ENCODE measurements at regions not wholly inside any gene's neighbourhood (a gene's known extent, or its start where the extent isn't known, plus 50 kb on each side); places are given as distances from the start of the nearest gene placed in this dataset.
"Not testable (repeated sequence)": the region's sequence is repeated elsewhere in the genome, so short reads cannot be mapped to it uniquely, and the experiment has no call there.

GRCh38 chr11:89545691-89546090, 54.5 kb upstream of the NOX4 start:
- DNase-seq (ENCODE audit: low spot score): no peak
- in situ Hi-C loops (cut with MboI; ENCODE audit: low pct_unique_long_range_greater_than_20kb, low sequenced_read_pairs, unreplicated experiment): no loop called here
- TF ChIP-seq, protein P1, sequence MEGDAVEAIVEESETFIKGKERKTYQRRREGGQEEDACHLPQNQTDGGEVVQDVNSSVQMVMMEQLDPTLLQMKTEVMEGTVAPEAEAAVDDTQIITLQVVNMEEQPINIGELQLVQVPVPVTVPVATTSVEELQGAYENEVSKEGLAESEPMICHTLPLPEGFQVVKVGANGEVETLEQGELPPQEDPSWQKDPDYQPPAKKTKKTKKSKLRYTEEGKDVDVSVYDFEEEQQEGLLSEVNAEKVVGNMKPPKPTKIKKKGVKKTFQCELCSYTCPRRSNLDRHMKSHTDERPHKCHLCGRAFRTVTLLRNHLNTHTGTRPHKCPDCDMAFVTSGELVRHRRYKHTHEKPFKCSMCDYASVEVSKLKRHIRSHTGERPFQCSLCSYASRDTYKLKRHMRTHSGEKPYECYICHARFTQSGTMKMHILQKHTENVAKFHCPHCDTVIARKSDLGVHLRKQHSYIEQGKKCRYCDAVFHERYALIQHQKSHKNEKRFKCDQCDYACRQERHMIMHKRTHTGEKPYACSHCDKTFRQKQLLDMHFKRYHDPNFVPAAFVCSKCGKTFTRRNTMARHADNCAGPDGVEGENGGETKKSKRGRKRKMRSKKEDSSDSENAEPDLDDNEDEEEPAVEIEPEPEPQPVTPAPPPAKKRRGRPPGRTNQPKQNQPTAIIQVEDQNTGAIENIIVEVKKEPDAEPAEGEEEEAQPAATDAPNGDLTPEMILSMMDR (IDR thresholded peaks at IDR 0.05; ENCODE audit: extremely low read depth, insufficient read depth, missing control alignments): no peak

DNA sequence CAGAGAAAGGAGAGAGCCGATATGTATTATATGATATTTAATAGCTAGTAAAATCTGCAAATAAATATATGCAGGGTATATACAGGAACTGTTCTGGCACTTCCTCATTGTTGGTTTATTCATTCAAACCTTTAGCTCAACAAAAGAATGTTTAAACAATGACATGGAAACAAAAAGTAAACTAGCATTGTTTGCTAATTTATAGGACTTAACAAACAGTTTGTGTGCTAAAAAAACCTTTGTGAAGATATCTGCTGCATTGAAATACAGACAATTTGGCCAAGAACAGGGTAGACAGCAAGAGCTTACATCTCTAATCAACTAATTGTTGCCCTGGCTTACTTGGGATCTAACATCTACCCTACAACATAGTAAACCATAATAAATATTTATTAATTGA, 64.6 kb upstream of the NOX4 start:
- DNase-seq (ENCODE audit: low spot score); in situ Hi-C loops (cut with MboI; ENCODE audit: low pct_unique_long_range_greater_than_20kb, low sequenced_read_pairs, unreplicated experiment): not testable (repeated sequence)

GRCh38 chr11:89556731-89557707, 65.8 kb upstream of the NOX4 start:
- in situ Hi-C loops (cut with MboI; ENCODE audit: low pct_unique_long_range_greater_than_20kb, low sequenced_read_pairs, unreplicated experiment); DNase-seq (ENCODE audit: low spot score): not testable (repeated sequence)

DNA sequence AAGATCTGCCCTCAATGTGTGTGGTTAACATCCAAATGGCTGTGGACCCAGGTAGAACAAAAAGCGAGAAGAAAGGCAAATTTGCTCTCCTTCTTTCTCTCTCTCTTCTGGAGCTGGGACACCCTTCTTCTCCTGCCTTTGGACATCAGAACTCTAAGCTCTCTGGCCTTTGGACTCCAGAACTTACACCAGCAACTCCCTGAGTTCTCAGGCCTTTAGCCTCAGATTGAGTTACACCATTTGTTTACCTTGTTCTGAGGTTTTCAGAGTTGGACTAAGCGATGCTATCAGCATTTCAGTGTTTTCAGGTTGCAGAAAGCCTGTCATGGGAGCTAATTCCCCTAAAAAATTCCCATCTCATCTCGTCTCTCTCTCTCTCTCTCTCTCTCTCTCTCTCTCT, 69.4 kb upstream of the NOX4 start:
- in situ Hi-C loops (cut with MboI; ENCODE audit: low pct_unique_long_range_greater_than_20kb, low sequenced_read_pairs, unreplicated experiment); DNase-seq (ENCODE audit: low spot score): not testable (repeated sequence)

- DNase-seq (ENCODE audit: low spot score); in situ Hi-C loops (cut with MboI; ENCODE audit: low pct_unique_long_range_greater_than_20kb, low sequenced_read_pairs, unreplicated experiment): not testable (repeated sequence)
These were observed 71.6 kb upstream of the NOX4 start for GRCh38 chr11:89562731-89563130.

DNA sequence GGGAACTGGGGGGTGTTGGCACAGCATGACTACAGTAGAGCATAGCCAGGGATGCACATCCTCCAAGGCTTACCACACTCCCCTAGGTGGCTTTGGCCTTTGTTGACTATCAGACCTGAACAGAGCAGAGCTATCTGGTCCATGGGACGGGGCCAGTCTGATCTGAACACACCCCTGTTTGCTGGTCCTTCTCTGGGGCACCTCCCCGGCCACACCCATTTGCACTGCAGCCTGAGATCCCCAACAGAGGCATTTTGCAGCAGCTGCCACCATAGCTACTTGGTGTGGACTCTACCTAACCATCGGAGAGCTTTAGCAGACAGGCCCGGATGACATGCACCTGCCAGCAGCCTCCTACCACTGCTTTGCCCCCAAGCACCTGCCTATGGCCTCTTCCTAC, 75.8 kb upstream of the NOX4 start:
- in situ Hi-C loops (cut with MboI; ENCODE audit: low pct_unique_long_range_greater_than_20kb, low sequenced_read_pairs, unreplicated experiment): no loop called here
- TF ChIP-seq, protein P1 (IDR thresholded peaks at IDR 0.05; ENCODE audit: extremely low read depth, insufficient read depth, missing control alignments): no peak
- DNase-seq (ENCODE audit: low spot score): no peak

- in situ Hi-C loops (cut with MboI; ENCODE audit: low pct_unique_long_range_greater_than_20kb, low sequenced_read_pairs, unreplicated experiment); DNase-seq (ENCODE audit: low spot score): not testable (repeated sequence)
These were observed 78.2 kb upstream of the NOX4 start for GRCh38 chr11:89569387-89569786.

DNA sequence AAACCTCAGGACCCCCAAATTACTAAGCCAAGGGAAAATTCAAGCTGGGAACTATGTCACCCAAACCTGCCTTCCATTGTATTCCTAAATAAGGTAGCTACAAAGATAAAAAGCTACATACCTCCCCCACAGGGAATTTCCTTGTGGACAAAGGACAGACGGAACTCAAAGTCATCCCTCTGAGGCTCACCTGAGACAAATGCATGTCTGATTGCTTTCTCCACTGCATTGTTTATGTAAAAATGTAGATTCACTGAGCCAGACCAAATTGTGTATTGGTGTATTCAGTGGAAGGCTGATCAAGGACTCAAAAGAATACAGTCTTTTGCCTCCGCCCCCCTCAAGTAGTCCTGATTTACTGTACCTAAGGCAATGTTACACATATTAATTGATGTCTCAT, 80.5 kb upstream of the NOX4 start:
- in situ Hi-C loops (cut with MboI; ENCODE audit: low pct_unique_long_range_greater_than_20kb, low sequenced_read_pairs, unreplicated experiment): not testable (repeated sequence)

GRCh38 chr11:89575846-89576245, 84.7 kb upstream of the NOX4 start:
- in situ Hi-C loops (cut with MboI; ENCODE audit: low pct_unique_long_range_greater_than_20kb, low sequenced_read_pairs, unreplicated experiment); DNase-seq (ENCODE audit: low spot score): not testable (repeated sequence)

More for the DNA sequence above, 80.5 kb upstream of the NOX4 start:
- not testable (repeated sequence) for DNase-seq (ENCODE audit: low spot score)

DNA sequence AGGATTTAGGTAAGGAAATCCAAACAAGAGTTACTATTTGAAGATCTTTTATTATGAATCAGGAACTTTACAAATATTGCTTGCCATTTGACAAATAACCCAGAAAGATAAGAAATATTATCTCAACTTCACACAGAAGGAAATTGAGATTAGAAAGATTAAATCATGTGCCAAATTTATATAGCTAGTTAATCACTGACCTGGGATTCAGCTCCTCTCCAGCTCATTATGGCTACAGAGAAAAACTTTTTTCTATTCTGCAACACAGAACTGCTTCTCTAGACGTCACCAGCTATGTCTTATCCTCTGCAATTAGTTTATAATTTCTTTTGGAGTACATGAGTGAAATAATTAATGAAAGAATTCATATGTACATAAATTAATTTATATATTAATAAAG, 86.3 kb upstream of the NOX4 start:
- DNase-seq (ENCODE audit: low spot score): not testable (repeated sequence)

GRCh38 chr11:89583580-89583979, 92.4 kb upstream of the NOX4 start:
- in situ Hi-C loops (cut with MboI; ENCODE audit: low pct_unique_long_range_greater_than_20kb, low sequenced_read_pairs, unreplicated experiment): no loop called here
- no peak for DNase-seq (ENCODE audit: low spot score)
- TF ChIP-seq, protein P1 (IDR thresholded peaks at IDR 0.05; ENCODE audit: extremely low read depth, insufficient read depth, missing control alignments): no peak

More for the DNA sequence above, 86.3 kb upstream of the NOX4 start:
- in situ Hi-C loops (cut with MboI; ENCODE audit: low pct_unique_long_range_greater_than_20kb, low sequenced_read_pairs, unreplicated experiment): not testable (repeated sequence)

DNA sequence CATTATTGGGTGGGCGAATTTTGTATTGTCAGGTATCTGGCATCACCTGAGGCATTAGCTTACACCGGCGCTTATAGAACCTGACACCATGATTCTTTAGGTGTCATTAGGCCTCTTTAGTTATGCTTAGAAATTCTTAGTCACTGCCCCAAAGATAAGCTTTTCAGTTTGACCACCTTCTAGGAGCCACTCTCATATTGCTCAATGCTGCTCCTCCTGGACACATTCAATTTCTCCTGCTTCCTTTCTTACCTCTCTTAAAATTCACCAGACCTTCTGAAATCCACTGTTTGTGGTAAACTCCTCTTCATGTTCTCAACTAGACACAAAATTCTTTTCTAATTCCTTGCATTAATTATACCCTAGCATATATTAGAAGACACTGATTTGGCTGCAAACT, 93.9 kb upstream of the NOX4 start:
- in situ Hi-C loops (cut with MboI; ENCODE audit: low pct_unique_long_range_greater_than_20kb, low sequenced_read_pairs, unreplicated experiment); DNase-seq (ENCODE audit: low spot score): not testable (repeated sequence)

GRCh38 chr11:89585471-89585870, 94.3 kb upstream of the NOX4 start:
- DNase-seq (ENCODE audit: low spot score); in situ Hi-C loops (cut with MboI; ENCODE audit: low pct_unique_long_range_greater_than_20kb, low sequenced_read_pairs, unreplicated experiment): not testable (repeated sequence)

- in situ Hi-C loops (cut with MboI; ENCODE audit: low pct_unique_long_range_greater_than_20kb, low sequenced_read_pairs, unreplicated experiment); DNase-seq (ENCODE audit: low spot score): not testable (repeated sequence)
These were observed 98.2 kb upstream of the NOX4 start for GRCh38 chr11:89589413-89589812.

All from GM13977 (cell line).